ENCODE measurements at regions not wholly inside any gene's neighbourhood (a gene's known extent, or its start where the extent isn't known, plus 50 kb on each side); places are given as distances from the start of the nearest gene placed in this dataset.

- DNase-seq (ENCODE audit: low read depth): peak; percentile 35
Observed at GRCh38 chr10:31146491-31147209, 115.0 kb upstream of the ZNF438 start.

- DNase-seq (ENCODE audit: low read depth): peak; percentile 39
Observed at GRCh38 chr10:31147210-31147608, 115.5 kb upstream of the ZNF438 start.

- DNase-seq (ENCODE audit: low read depth): no peak
Observed at GRCh38 chr10:31148951-31149350, 117.3 kb upstream of the ZNF438 start.

GRCh38 chr10:31149835-31150512 lies 118.3 kb upstream of the ZNF438 start:
- no peak for DNase-seq (ENCODE audit: low read depth)

- no peak for DNase-seq (ENCODE audit: low read depth)
Observed at GRCh38 chr10:31151301-31151700, 119.6 kb upstream of the ZNF438 start.

DNA sequence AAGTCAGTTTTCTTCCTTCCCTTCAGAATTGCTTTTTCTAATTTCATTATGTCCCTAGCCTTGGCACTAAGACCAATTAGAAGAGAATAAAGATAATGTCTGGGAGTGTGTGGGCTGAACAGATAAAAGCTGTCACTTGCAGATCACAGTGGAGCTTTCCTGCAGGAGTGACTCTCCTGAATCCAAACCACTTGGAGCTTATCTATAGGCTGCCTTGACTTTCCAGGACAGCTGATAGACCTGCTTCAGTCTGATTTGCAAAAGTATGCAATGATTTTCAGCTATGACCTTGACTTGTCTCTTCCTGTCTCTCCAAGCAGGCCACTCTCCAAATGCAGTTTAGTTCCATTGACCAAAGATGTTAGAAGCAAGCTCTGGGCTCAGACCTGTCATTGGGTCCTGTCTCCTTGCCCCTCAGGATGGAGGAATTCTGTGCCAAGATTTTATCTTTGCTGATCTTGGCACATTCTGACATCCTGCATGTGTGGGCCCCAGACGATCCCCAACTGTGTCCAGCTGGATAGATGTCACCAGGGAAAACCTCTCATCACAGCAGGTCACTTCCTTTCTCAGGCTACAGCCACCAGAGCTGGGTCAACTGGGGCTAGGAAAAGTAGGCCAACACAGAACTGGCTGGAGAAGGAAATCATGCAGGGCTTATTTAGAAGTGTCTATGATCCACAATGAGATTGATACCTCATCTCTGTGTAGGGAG lies 120.9 kb upstream of the ZNF438 start:
- no peak for DNase-seq (ENCODE audit: low read depth)

DNA sequence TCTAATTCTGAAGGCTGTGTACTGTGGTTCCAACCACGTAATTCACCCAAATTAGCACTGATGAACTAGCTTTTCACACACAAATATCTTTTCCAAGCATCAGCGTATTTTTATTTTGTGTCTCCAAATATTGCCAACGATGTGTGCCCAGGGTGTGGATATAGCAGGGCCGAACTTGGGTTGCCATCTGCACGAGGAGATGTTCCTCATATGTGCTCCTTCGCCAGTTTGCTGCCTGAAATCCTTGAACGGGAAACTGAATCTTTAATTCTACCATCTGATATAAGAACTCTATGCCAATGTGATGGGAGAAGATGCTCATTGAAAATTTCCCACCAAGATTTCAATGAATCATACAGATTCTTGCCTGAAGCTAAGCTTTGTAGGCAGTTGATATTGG lies 121.5 kb upstream of the ZNF438 start:
- DNase-seq (ENCODE audit: low read depth): no peak

GRCh38 chr10:31153692-31154091 lies 122.0 kb upstream of the ZNF438 start:
- no peak for DNase-seq (ENCODE audit: low read depth)

DNA sequence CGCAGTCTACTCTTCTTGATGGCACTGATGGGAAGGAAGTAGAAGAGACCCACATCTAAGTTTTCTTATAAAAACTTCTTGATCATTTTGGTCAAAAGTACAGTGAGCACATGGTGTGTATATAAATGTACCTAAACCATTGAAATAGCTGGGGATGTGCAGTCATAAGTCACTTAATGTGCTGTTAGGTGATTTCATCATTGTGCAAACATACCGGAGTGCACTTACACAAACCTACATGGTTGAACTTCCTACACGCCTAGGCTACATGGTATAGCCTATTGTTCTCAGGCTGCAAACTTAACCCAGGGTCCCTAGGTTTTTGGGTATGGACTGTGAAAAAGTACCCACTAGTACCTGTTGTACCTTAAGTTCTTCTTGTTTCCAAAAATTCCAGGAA lies 123.3 kb upstream of the ZNF438 start:
- DNase-seq (ENCODE audit: low read depth): no peak

DNA sequence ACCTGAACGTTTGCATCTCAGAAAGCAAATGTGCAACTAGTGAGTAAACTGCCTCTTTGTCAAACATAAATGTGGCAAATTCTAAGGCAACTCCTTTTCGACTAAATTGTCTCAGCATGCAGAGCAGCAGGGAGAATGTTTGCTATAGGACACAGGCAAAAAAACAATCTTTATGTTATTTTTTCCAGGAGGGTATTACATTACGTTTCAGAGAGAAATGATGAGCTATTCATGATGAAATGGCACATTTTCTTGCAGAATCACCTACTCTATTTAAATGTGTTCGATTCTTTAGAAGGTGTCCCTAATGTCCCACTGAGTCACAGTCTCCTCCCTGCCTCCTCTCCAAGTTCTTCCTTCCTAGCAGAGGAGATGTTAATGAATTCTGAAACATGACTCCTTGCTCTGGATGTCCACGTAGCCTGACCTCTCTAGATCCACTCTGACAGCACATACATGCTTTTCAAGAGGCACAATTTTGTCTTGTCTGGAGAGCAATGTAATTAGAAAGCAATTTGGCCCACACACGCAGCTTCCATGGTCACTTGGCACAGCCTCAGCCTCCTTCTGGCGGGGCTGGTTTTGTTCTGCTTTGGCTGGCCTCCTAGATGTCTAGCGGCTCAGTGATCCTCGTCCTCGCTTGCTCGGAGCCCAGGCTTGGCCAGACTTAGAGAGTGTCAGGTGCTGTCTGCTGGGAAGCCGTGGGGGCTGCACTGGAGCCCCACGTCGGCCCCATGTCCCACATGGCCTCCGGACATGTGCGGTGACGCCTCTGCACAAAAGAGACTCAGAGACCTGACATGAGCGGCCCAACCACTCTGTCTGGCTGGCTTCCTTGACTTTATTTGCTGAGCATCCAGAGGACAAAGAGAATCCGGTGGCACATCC lies 125.7 kb upstream of the ZNF438 start:
- DNase-seq (ENCODE audit: low read depth): no peak

GRCh38 chr10:31158011-31158658 lies 126.5 kb upstream of the ZNF438 start:
- no peak for DNase-seq (ENCODE audit: low read depth)

- no peak for DNase-seq (ENCODE audit: low read depth)
Observed at GRCh38 chr10:31166606-31167005, 134.9 kb upstream of the ZNF438 start.

DNA sequence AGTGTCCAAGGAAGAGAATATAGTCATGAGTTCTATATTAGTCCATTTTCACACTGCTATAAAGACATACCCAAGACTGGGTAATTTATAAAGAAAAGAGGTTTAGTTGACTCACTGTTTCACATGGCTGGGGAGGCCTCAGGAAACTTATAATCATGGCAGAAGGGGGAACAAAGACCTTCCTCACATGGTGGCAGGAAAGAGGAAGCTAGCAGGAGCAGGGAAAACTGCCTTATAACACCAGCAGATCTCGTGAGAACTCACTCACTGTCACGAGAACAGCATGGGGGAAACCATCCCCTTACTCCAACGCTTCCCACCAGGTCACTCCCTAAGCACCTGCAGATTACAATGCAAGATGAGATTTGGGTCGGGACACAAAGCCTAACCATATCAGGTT lies 139.0 kb upstream of the ZNF438 start:
- no peak for DNase-seq (ENCODE audit: low read depth)

- DNase-seq (ENCODE audit: low read depth): no peak
Observed at GRCh38 chr10:31171402-31172083, 139.9 kb upstream of the ZNF438 start.

DNA sequence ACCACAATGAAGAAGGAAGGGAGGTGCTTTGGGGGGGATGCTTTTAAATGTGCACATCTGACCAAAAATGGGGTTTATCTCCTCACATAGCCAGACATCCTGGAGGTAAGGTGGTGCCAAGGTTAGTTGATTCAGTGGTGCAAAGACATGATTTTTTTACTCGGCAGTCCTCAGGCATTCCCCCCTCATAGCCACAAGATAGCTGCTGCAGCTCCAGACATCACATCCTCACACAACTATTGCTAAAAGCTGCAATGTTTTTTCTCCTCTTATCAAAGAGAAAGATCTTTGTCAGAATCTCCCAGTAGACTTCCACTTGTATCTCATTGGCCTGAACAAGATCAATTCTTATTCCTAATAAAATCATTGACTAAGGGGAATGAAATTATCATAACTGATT lies 141.3 kb upstream of the ZNF438 start:
- no peak for DNase-seq (ENCODE audit: low read depth)

DNA sequence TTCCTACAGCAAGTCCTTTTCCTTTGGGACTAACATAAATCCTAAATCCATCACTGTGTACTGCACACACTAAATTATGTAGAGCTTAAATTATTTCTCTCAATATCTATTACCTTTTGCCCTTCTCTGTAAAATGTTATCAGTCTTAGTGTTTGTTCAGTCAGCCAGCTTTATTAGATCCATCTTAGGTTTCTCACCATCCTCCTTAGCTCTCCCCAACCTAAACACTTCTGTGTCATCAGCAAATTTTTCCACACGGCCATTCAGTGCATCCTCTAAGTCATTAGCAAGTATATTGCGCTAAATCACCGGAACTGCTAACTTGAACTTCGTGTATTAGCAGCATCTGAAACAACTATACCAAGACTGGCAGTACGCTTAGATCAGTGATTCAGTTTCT lies 142.1 kb upstream of the ZNF438 start:
- DNase-seq (ENCODE audit: low read depth): no peak

- no peak for DNase-seq (ENCODE audit: low read depth)
Observed at GRCh38 chr10:31179091-31179680, 139.8 kb upstream of the ZEB1 start.

- DNase-seq (ENCODE audit: low read depth): no peak
Observed at GRCh38 chr10:31186225-31187000, 132.6 kb upstream of the ZEB1 start.

- no peak for DNase-seq (ENCODE audit: low read depth)
Observed at GRCh38 chr10:31187182-31187581, 131.8 kb upstream of the ZEB1 start.

Measured in HS-5 (cell line).